ENCODE measurements at regions not wholly inside any gene's neighbourhood (a gene's known extent, or its start where the extent isn't known, plus 50 kb on each side); places are given as distances from the start of the nearest gene placed in this dataset.
"Not testable (repeated sequence)": the region's sequence is repeated elsewhere in the genome, so short reads cannot be mapped to it uniquely, and the experiment has no call there.

GRCh38 chr19:14328406-14328805 lies 52.8 kb upstream of the ADGRE5 start:
- no peak for DNase-seq
- intact Hi-C loops (cut with DNase I) = no loop called here

- DNase-seq; intact Hi-C loops (cut with DNase I): not testable (repeated sequence)
These were observed 54.2 kb upstream of the ADGRE5 start for GRCh38 chr19:14327061-14327460.

- intact Hi-C loops (cut with DNase I) = no loop called here
- DNase-seq = no peak
These were observed 55.4 kb upstream of the ADGRE5 start for GRCh38 chr19:14325863-14326262.

- DNase-seq = no peak
- intact Hi-C loops (cut with DNase I) = no loop called here
These were observed 56.1 kb upstream of the ADGRE5 start for GRCh38 chr19:14325134-14325533.

- DNase-seq = no peak
These were observed 58.3 kb upstream of the ADGRE5 start for GRCh38 chr19:14322889-14323463.

GRCh38 chr19:14320253-14320652 lies 61.0 kb upstream of the ADGRE5 start:
- DNase-seq = no peak
- intact Hi-C loops (cut with DNase I) = no loop called here

More at GRCh38 chr19:14322889-14323463, 58.3 kb upstream of the ADGRE5 start:
- intact Hi-C loops (cut with DNase I) = no loop called here

GRCh38 chr19:14319720-14320119 lies 61.5 kb upstream of the ADGRE5 start:
- intact Hi-C loops (cut with DNase I); DNase-seq: not testable (repeated sequence)

- DNase-seq = peak in 22 of 42 donors; percentile 4 to 49 (median 17)
- intact Hi-C loops (cut with DNase I) = no loop called here
These were observed 62.4 kb upstream of the ADGRE5 start for GRCh38 chr19:14318873-14319272.

- intact Hi-C loops (cut with DNase I) = no loop called here
- DNase-seq = no peak
These were observed 64.1 kb upstream of the ADGRE5 start for GRCh38 chr19:14317157-14317556.

- intact Hi-C loops (cut with DNase I) = no loop called here
- DNase-seq = no peak
These were observed 65.8 kb upstream of the ADGRE5 start for GRCh38 chr19:14315433-14315832.

- DNase-seq = no peak
- intact Hi-C loops (cut with DNase I) = no loop called here
These were observed 71.2 kb upstream of the ADGRE5 start for GRCh38 chr19:14310055-14310454.

- no peak for DNase-seq
- intact Hi-C loops (cut with DNase I) = no loop called here
These were observed 75.5 kb upstream of the ADGRE5 start for GRCh38 chr19:14305706-14306105.

GRCh38 chr19:14301150-14301549 lies 80.1 kb upstream of the ADGRE5 start:
- DNase-seq = no peak
- intact Hi-C loops (cut with DNase I) = no loop called here

- DNase-seq = no peak
- intact Hi-C loops (cut with DNase I) = no loop called here
These were observed 80.9 kb upstream of the ADGRE5 start for GRCh38 chr19:14300303-14300702.

GRCh38 chr19:14299224-14299827 lies 81.9 kb upstream of the ADGRE5 start:
- intact Hi-C loops (cut with DNase I); DNase-seq: not testable (repeated sequence)

- intact Hi-C loops (cut with DNase I) = not testable (repeated sequence)
- peak in 6 of 42 donors; percentile 3 to 26 (median 18) for DNase-seq
These were observed 83.2 kb upstream of the ADGRE5 start for GRCh38 chr19:14297883-14298576.

- intact Hi-C loops (cut with DNase I); DNase-seq: not testable (repeated sequence)
These were observed 86.3 kb upstream of the ADGRE5 start for GRCh38 chr19:14294974-14295373.

GRCh38 chr19:14293816-14294170 lies 87.5 kb upstream of the ADGRE5 start:
- DNase-seq; intact Hi-C loops (cut with DNase I): not testable (repeated sequence)

GRCh38 chr19:14293101-14293815 lies 87.3 kb upstream of the ADGRL1 start:
- intact Hi-C loops (cut with DNase I) = not testable (repeated sequence)
- DNase-seq = peak in 4 of 42 donors; percentile 6 to 19 (median 8)

GRCh38 chr19:14289810-14290209 lies 83.8 kb upstream of the ADGRL1 start:
- intact Hi-C loops (cut with DNase I); DNase-seq: not testable (repeated sequence)

Measured in head of caudate nucleus (tissue), 42 donors.